SHP77 treated with DMSO at 0.1 percent for 48 hours (cell line): ENCODE measurements at regions not wholly inside any gene's neighbourhood (a gene's known extent, or its start where the extent isn't known, plus 50 kb on each side); places are given as distances from the start of the nearest gene placed in this dataset.
"Not testable (repeated sequence)": the region's sequence is repeated elsewhere in the genome, so short reads cannot be mapped to it uniquely, and the experiment has no call there.

Experiments
- DNase-seq: peaks from one replicate; lab custom pipeline; 2025; lab: John Stamatoyannopoulos, UW

- DNase-seq: no peak
Observed at GRCh38 chrX:99413317-99413716, 996.8 kb downstream of the PCDH19 start.

- no peak for DNase-seq
Observed at GRCh38 chrX:99398545-99398944, 1011.5 kb downstream of the PCDH19 start.

GRCh38 chrX:99397879-99398278 is 1012.2 kb downstream of the PCDH19 start:
- no peak for DNase-seq

- no peak for DNase-seq
Observed at GRCh38 chrX:99394456-99394855, 1015.6 kb downstream of the PCDH19 start.

- no peak for DNase-seq
Observed at GRCh38 chrX:99384594-99385374, 1025.3 kb downstream of the PCDH19 start.

- no peak for DNase-seq
Observed at GRCh38 chrX:99383786-99384185, 1026.3 kb downstream of the PCDH19 start.

GRCh38 chrX:99371976-99372595 is 1038.0 kb downstream of the PCDH19 start:
- DNase-seq: peak; percentile 8

- DNase-seq: no peak
Observed at GRCh38 chrX:99353412-99353811, 1056.7 kb downstream of the PCDH19 start.

GRCh38 chrX:99348256-99348655 is 1061.8 kb downstream of the PCDH19 start:
- DNase-seq: no peak

- no peak for DNase-seq
Observed at GRCh38 chrX:99308302-99308701, 1101.8 kb downstream of the PCDH19 start.

GRCh38 chrX:99305573-99305972 is 1104.5 kb downstream of the PCDH19 start:
- no peak for DNase-seq

GRCh38 chrX:99301990-99302389 is 1108.1 kb downstream of the PCDH19 start:
- DNase-seq: no peak

- DNase-seq: no peak
Observed at GRCh38 chrX:99271641-99272040, 1138.4 kb downstream of the PCDH19 start.

GRCh38 chrX:99266255-99266654 is 1143.8 kb downstream of the PCDH19 start:
- DNase-seq: no peak

- DNase-seq: no peak
Observed at GRCh38 chrX:99248180-99248579, 1161.9 kb downstream of the PCDH19 start.

GRCh38 chrX:99242001-99242400 is 1168.1 kb downstream of the PCDH19 start:
- DNase-seq: no peak

- not testable (repeated sequence) for DNase-seq
Observed at GRCh38 chrX:99234384-99234783, 1175.7 kb downstream of the PCDH19 start.

- DNase-seq: no peak
Observed at GRCh38 chrX:99192421-99192820, 1217.7 kb downstream of the PCDH19 start.

GRCh38 chrX:99184153-99184552 is 1225.9 kb downstream of the PCDH19 start:
- DNase-seq: no peak

GRCh38 chrX:99172958-99173357 is 1237.1 kb downstream of the PCDH19 start:
- no peak for DNase-seq

- no peak for DNase-seq
Observed at GRCh38 chrX:99142745-99143144, 1267.3 kb downstream of the PCDH19 start.

- no peak for DNase-seq
Observed at GRCh38 chrX:99137488-99137887, 1272.6 kb downstream of the PCDH19 start.

GRCh38 chrX:99117011-99117410 is 1293.1 kb downstream of the PCDH19 start:
- DNase-seq: no peak
